Esophagus muscularis mucosa (tissue), 4 donors: ENCODE measurements at regions not wholly inside any gene's neighbourhood (a gene's known extent, or its start where the extent isn't known, plus 50 kb on each side); places are given as distances from the start of the nearest gene placed in this dataset.

Experiments used
- EP300 ChIP-seq: sonication (generic); formaldehyde crosslinking; IDR thresholded peaks from one replicate; pipeline ENCODE4 v1.6.1; 2017; ENCODE audit warnings: antibody characterized with exemption
- POLR2A ChIP-seq: fragments of 450-650 bp; IDR thresholded peaks from one replicate; pipeline ENCODE4 v1.6.1; 2017; ENCODE audit warnings: antibody characterized with exemption, moderate library complexity, mild to moderate bottlenecking, low read depth
- TF ChIP-seq, protein P1 (sequence below), 3 experiments: fragments of 200-600 bp in 2 of 3; fragments of 450-650 bp in 1 of 3; sonication (generic) in 2 of 3; IDR thresholded peaks; one replicate each; pipeline ENCODE4 v1.5.1; 2017 to 2019; ENCODE audit warnings: antibody characterized with exemption in 3 of 3, mild to moderate bottlenecking in 2 of 3, moderate library complexity in 1 of 3

DNA sequence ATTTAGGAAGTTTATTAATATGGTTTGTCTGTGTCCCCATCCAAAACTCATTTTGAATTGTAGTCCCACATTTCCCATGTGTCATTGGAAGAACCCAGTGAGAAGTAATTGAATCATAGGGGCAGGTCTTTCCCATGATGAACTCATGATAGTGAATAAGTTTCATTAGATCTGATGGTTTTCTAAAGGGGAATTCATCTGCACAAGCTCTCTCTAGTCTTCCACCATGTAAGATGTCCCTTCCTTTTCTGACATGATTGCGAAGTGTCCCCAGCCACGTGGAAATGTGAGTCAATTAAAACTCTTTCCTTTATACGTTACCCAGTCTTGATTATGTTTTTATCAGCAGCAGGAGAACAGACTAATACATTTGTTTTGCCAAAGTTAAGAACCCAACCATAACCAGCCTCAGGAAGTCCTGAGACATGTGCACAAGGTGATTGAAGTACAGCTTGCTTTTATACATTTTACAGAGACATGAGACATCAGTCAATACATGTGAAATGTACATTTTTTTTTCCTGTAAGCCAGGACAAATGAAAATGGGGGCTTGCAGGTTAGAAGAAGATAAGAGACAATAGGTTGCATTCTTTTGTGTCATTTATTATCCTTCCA is 1136.7 kb downstream of the TMEM121 start:
- TF ChIP-seq, protein P1, sequence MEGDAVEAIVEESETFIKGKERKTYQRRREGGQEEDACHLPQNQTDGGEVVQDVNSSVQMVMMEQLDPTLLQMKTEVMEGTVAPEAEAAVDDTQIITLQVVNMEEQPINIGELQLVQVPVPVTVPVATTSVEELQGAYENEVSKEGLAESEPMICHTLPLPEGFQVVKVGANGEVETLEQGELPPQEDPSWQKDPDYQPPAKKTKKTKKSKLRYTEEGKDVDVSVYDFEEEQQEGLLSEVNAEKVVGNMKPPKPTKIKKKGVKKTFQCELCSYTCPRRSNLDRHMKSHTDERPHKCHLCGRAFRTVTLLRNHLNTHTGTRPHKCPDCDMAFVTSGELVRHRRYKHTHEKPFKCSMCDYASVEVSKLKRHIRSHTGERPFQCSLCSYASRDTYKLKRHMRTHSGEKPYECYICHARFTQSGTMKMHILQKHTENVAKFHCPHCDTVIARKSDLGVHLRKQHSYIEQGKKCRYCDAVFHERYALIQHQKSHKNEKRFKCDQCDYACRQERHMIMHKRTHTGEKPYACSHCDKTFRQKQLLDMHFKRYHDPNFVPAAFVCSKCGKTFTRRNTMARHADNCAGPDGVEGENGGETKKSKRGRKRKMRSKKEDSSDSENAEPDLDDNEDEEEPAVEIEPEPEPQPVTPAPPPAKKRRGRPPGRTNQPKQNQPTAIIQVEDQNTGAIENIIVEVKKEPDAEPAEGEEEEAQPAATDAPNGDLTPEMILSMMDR (IDR thresholded peaks at IDR 0.05): no peak
- TF ChIP-seq POLR2A: no peak
- TF ChIP-seq EP300: no peak
